Fibroblast of gingiva (primary cell): ENCODE measurements at regions not wholly inside any gene's neighbourhood (a gene's known extent, or its start where the extent isn't known, plus 50 kb on each side); places are given as distances from the start of the nearest gene placed in this dataset.
"Not testable (repeated sequence)": the region's sequence is repeated elsewhere in the genome, so short reads cannot be mapped to it uniquely, and the experiment has no call there.

ENCODE experiments used
- DNase-seq: peaks from one replicate; pipeline ENCODE4 v3.0.0-alpha.2; 2011; ENCODE audit warnings: low read depth

DNA sequence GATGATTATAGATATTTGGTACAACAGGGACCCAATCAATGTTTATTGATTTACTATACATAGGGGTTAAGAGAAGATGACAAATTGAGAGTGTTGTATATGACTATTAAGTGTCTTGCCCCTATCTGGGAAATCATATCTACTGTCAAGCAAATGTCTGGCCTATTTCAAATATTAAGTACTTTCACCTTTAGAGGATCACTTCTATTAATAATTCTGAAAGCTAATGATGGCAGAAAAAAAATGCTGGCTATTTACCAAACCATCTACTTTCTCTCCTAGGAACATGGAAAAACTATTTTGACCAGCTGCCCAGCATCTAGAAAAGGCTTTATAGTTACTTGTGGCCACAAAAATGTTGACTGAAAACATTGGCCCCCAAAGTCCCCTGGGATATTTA lies 632.3 kb upstream of the ZNF385D start:
- no peak for DNase-seq

DNA sequence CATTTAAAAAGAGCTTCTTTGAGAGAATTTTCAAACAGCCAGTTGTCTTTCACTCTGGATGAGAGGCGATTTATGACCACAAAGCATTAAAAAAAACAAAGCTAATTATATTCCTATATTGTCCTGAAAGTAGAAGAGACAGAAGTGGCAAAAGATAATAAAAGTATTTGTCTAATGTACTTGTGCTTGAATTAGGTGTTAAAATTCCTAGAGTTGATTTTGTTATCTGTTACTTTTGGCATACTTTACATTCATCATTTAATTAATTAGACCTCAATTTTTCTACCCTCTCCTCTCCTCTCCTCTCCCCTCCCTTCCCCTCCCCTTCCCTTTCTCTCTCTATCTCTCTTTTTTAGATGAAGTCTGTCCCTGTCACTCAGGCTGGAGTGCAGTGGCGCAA lies 635.1 kb upstream of the ZNF385D start:
- no peak for DNase-seq

DNA sequence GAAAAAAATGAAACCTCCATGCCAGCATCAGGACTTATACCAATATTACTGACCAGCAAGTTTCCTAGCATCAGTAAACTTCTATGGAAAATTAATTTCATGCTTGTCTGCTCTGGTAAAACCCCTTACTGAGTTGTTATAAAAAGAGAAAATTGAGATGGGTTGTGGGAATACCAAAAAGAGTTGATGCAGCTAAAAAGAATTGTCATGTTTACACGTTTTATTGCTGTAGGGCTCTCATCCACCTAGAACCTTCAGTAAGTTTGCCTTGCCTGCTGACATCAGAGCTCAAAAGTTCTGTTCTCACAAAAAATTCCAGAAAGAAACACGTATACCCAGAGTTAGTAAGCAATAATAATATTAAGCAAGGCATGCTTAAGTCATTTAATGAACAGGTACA lies 641.3 kb upstream of the ZNF385D start:
- no peak for DNase-seq

DNA sequence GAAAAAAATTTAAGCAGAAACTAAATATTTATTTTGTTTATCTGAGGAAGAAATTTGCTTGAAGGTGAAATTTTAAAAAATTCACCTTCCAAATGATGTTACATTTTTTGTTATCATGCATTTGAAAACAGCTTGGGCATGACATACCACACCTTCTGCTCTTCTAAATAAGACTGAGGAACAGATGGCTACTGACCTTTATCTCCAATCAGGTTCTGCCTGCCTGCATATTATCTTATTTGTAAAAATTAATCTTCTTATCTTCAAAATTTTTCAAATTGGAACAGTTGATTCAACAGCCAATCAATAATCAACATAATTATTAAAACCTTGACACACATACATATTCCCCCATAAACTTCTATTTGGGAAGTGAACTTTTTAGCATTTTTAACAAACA lies 641.8 kb upstream of the ZNF385D start:
- DNase-seq = no peak

DNA sequence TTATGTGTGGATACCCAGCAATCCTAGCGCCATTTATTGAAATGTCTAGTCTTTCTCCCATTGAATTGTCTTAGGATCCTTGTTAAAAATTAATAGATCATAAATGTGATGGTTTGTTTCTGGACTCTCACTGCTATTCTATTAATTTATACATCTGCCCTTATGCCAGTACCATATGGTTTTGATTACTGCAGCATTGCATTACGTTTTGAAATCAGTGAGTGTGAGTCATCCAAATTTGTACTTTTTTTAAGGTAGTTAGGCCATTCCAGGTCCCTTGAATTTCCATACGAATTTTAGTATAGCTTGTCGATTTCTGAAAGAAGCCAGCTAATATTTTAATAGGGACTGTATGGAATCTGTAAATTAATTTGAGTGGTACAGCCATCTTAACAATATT lies 648.6 kb upstream of the ZNF385D start:
- peak; percentile 53 for DNase-seq

DNA sequence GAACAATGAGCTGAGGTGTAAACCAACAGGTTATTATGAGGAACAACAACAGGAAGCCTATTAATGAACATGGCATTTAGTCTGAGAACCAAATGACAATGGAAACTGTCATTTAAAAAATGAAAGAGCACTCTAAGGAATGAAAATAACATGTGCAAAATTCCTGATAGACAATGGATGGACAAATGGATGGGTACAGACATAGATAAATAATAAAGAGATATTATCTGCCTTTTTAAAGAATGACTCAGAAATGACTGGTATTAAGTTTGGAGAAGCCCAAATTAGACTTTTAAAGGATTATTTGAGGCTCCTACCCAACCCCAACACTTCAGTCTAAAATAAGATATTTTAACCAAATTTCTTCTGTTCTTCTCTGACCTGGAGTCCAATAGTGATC lies 650.5 kb upstream of the ZNF385D start:
- DNase-seq = no peak

DNA sequence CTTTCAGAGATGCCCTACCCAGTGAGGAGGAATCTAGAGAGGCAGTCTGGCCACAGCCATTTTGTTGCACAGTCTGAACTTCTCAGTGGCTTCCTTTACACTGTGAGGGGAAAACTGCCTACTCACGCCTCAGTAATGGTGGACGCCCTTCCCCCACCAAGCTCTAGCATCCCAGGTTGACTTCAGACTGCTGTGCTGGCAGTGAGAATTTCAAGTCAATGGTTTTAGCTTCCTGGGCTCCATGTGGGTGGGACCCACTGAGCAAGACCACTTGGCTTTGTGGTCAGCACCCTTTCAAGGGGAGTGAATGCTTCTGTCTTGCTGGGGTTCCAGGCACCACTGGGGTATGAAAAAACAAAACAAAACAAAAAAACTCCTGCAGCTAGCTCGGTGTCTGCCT lies 663.2 kb upstream of the ZNF385D start:
- DNase-seq = no peak

DNA sequence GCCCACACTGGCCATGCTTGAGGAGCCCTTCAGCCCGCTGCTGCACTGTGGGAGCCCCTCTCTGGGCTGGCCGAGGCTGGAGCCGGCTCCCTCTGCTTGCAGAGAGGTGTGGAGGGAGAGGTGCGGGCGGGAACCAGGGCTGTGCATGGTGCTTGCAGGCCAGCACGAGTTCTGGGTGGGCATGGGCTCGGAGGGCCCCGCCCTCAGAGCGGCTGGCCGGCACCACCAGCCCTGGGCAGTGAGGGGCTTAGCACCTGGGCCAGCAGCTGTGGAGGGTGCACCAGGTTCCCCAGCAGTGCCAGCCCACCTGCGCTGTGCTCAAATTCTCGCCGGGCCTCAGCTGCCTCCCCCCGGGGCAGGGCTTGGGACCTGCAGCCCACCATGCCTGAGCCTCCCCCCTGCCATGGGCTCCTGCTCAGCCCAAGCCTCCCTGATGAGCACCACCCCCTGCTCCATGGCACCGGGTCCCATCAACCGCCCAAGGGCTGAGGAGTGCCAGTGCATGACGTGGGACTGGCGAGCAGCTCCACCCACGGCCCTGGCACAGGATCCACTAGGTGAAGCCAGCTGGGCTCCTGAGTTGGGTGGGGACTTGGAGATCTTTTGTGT lies 665.9 kb upstream of the ZNF385D start:
- DNase-seq = not testable (repeated sequence)

DNA sequence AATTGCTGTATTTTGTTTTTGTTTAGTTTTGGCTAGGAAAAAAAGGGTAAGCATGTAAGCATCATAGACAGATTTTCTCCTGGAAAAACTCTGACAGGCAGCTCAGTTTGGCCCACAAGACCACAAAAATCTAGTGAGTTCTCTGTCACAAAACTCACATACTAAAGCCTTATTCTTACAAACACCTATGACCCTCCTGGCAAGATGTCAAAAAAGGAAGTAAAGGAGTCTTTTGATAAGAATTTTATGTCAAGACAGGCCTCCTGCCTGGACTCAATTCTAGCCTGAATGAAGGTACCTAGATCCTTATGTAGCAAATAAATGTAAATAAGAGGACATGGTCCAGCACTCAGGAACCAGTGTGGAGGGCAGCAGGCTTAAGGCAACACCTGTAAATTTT lies 668.3 kb upstream of the ZNF385D start:
- no peak for DNase-seq

DNA sequence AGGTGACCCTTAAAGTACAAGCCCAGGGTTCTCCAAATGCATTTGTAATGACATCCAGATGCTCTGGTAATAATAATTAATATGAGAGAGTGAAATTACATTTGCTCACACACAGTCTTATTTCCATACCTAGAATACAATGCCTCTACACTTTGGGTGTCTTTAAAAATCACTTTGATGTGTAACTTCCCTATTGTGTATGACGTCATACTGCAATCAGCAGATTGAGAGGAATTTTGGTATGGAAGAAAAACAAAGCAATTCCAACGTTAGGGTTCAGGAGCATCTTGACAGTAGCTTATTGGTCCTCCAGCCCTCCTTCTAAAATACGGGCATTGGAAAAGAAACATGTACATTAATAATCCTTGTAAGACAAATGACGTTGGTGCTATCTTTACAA lies 670.6 kb upstream of the ZNF385D start:
- no peak for DNase-seq

DNA sequence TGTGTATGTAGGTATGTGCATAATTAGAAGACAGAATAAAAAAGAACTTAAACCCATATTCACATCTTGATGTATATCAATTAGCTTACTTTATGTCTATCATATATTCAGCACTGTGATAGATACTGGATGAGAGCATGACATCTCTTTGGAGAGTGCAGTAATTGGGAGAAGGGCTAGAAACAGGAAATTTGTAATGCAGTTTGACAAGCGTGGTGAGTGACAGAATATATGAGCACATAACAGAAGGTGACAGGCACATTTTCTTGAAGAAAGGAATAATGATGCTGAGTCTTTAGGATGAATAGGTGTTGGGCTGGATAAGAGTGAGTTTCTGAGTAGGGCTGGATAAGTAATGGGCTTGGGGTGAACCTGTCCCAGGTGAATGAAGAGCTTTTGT lies 680.3 kb upstream of the ZNF385D start:
- no peak for DNase-seq

DNA sequence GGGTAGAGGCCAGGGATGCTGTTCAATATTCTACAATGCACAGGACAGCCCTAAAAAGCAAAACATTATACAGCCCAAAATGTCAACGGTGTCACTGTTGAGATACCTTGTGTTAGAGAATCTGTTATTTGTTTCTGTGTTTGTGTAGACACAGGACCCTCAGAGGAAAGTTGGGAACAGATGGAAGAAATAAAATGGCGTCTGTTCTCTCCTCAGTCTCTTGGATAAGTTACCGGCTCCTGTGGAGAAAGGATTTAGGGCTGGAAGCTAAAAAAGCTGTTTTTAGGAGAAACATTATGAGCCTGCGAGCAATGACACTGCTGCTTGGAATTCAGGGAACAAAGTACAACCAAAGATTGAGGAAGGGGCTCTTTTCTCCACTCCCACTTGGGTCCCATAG lies 688.6 kb upstream of the ZNF385D start:
- no peak for DNase-seq

DNA sequence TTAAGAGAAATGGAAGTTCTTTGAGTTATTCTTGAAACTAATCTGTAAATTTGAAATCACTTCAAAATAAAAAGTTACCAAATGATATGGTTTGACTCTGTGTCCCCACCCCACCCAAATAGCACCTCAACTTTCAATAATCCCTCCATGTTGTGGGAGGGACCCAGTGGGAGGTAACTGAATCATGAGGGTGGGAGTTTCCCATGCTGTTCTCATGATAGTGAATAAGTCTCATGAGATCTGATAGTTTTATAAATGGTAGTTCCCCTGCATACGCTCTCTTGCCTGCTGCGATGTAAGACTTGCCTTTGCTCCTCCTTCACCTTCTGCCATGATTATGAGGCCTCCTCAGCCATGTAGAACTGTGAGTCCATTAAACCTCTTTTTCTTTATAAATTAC lies 690.7 kb upstream of the ZNF385D start:
- no peak for DNase-seq

DNA sequence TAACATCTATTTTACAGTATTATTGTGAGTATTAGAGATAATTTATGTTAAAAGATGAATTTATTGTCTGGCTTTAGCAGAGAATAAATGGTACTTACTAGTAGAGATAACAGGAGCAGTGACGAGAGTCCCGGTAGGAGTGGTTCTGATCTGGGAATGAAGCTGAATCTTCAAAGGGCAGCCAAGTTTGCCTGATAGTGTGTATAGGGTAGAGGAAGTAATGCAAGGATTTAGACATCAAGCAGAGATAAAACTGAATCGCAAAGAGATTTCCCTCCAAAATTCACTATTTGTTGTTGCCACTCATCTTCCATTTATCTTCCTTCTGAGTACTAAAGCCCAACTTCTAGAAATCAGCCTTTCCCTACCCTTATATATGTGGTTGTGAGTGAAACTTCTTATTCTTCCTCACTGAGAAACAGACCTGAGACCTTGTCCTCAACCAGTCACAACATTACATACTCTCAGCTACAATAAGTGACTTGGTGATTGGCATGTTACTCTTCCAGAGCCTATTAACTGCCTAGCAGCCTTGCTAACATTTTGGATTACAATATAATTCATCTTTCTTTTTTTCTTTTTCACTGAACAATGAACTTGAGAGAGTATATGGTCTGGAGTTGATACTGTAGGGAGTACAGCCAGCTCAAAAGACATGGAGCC lies 692.7 kb upstream of the ZNF385D start:
- no peak for DNase-seq

DNA sequence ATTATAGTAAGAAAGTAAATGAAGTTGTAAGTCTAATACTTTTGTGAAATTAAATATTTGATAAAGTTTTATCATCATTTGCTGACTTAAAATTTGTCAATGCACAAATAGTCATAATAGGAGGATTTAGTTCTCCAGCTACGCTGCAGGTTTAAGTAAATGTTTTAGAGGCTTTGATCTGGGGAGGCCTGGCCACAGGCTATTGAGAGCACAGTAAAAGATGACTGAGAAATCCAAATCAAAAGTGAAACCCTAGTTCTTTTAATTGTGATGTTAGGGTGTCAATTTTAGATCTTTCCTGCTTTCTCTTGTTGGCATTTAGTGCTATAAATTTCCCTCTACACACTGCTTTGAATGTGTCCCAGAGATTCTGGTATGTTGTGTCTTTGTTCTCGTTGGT lies 694.3 kb upstream of the ZNF385D start:
- not testable (repeated sequence) for DNase-seq

DNA sequence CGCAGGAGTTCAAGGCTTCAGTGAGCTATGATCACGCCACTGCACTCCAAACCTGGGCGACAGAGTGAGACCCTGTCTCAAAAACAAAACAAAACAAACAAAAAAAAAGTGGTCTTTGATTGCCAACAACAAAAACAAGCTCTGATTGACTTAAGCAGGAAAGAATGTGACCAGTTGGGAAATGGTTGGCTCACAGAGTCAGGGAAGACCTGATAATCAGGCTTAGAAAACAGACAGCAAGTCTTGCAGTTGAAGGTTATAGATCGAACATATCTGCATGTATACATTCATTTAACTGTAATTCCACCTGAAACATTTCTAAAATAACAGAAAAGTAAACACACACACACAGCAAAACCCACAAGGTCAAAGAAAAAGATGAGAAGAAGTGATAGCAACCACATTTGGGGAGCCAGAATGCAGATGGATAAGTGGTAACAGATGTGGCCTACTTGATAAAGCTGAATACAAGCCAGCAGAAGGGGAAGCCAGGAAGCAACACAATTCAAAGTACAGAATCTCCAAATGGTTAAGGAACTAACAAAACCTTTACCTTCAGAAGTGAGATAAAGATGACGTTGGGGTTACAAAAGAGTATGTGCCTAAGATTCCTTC lies 699.9 kb upstream of the ZNF385D start:
- no peak for DNase-seq

DNA sequence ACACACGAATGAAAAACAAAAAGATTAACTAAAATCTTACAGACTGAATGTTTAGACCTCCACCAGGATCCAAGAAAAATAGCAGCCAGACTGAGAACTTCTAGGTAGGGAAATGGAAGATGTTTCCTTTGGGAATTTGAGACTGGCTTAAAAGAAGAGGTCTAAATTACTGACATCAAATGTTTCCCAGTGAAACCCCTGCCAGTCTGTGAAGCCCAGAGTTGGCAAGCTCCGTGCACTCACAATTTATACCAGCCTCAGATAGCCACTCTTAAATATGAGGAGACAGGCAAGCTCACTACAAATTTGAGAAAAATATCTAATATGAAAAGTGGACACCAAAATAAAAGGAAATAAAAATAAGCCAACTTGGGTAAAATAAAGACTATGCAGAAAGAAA lies 700.5 kb upstream of the ZNF385D start:
- no peak for DNase-seq

DNA sequence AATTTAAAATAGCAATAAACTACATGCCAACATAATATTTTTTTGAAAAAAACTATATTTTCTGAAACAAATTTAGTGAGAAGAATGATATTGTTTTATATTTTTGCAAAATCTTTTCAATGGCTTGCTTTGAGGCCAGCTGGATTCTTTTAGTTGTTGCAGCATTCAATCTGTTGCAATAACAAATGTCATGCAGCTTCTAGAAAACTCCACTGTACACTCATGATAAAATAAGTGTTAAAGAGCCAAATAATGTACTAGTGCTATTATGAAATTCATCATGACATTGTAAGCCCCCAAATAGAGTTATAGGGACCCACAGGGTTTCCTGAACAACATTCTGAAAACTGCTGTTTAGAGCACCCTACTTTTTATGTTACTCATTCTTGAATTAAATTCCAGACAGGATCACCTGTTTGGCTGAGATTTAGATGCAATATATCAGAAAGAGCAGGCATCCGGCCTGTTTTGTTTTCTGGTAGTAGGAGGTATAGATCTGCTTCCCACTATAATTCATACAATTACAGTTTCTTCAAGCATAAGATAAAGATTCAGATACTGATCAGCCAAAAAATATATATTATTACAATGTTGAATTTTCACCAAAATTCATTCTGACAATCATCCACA lies 703.0 kb upstream of the ZNF385D start:
- DNase-seq = no peak

DNA sequence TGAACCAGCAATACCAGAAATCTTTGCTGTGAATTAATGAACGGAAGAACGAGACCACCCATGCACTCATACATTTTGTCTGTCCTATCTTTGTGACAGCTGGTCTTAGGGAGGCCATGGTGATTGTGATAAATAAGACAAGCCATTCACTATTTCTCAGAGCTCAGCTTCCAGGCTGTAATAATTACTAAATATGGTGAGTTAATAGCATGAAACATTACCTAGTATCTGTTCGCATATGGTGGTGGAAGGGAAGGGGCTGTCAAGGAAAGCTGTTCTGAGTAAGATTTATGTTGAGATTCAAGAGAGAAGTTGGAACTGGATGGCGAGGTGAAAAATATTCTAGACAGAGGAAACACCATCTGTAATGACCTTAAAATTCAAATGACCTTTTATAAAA lies 719.0 kb upstream of the ZNF385D start:
- no peak for DNase-seq

DNA sequence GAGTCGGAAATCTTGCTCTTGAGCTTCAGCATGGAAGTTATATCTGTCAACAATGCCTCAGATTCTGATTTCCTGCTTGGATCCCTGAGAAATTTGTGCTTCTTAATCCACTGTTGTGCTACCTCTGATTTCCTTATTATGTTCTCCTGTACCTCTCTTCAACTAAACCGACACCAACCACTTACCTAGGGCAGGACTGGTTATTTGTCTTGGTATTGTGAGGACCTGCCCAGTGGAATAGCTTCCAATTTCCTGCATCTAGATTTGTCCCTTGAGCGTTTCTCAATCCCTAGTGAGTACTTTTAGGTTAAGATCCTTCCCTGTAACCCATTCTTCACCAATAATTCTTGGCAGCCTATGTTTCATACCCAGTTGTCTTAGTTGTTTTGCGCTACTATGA lies 720.5 kb upstream of the ZNF385D start:
- no peak for DNase-seq

DNA sequence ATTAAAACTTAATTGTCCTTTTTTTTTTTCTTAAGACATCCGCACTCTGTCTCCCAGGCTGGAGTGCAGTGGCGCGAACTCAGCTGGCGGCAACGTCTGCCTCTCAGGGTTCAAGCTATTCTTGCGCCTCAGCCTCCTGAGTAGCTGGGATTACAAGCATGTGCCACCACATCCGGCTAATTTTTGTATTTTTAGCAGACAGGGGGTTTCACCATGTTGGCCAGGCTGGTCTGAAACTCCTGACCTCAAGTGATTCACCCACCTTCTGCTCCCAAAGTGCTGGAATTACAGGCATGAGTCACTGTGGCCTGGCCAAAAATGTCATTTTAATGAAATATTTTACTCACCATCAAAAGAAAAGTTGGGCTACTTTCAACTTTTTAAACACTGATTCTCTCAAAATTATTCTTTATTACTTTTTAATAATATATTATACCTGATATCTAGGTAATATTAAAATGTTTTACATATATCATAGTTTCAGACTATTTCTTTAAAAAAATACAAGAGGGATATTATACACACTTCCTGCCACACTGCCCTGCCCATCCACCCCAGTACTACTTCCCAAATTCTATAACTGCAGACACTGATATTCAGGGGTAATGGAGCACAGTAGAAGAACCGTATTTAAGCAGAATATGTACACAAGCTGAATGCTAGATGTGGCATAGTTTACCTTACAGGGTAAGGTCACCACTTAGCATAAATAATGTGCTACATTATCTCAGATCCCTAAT lies 723.9 kb upstream of the ZNF385D start:
- DNase-seq = no peak

DNA sequence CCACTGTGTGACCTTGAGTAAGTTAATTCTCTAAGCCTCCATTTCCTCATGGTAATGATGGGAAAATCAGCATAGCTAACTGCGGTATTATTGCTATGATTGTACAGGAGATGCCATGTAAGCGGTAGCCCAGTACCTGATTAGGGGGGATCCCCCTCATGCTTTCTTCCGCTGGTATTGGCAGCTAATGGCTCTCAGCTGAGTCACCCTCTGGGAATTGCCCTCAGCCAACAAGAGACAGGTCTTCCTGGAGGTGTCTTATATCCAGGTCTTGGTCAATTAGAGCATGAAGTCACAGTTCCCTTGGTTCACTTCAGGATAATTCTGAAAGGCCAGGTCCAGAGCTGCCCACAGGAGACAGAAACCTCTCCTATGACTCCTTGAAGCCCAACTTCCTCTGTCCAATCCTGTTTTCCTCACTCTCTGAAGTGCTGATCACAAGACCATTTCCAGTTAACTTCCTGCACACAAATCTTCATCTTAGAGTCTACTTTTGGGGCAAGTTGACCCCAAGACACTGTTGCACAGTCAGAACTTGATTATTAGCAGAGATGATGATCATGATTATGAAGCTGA lies 724.7 kb upstream of the ZNF385D start:
- no peak for DNase-seq
